H1 (cell line): ENCODE measurements at regions not wholly inside any gene's neighbourhood (a gene's known extent, or its start where the extent isn't known, plus 50 kb on each side); places are given as distances from the start of the nearest gene placed in this dataset.

ENCODE experiments used
- CTCF ChIA-PET: fragments of 300-600 bp; sonication (Branson Sonifier 250); formaldehyde crosslinking; loops from one replicate; lab custom pipeline; 2021; ENCODE audit not compliant: partially characterized antibody; lab: Charles Lee
- POLR2A ChIA-PET: fragments of 300-600 bp; sonication (Branson Sonifier 250); formaldehyde crosslinking; loops from one replicate; lab custom pipeline; 2021; ENCODE audit warnings: inconsistent platforms; ENCODE audit not compliant: partially characterized antibody; lab: Charles Lee
- DNase-seq, 2 experiments: peaks; one replicate each; pipeline versions ENCODE4 v3.0.0 to v3.0.0-alpha.2; 2010 to 2022; ENCODE audit warnings: low spot score in 2 of 2, low read depth in 1 of 2, mixed read lengths in 1 of 2
- FAIRE-seq: peaks from 2 replicates; lab custom pipeline; 2011; peaks lifted over from hg19 to GRCh38; lab: Jason Lieb, UNC
- H2AFZ ChIP-seq: 2 replicates; pipeline ENCODE4 v1.8.1; 2012; ENCODE audit warnings: low read length, inconsistent platforms
- H2AK5ac ChIP-seq: 2 replicates; pipeline ENCODE4 v1.6.1; 2013; ENCODE audit warnings: low read depth, low read length
- H2BK120ac ChIP-seq: replicated peaks from 2 replicates; pipeline ENCODE3; 2013; ENCODE audit warnings: low read depth, low read length, inconsistent platforms
- H2BK12ac ChIP-seq: 2 replicates; pipeline ENCODE4 v1.6.1; 2013; ENCODE audit warnings: low read depth, low read length
- H2BK15ac ChIP-seq: 2 replicates; pipeline ENCODE4 v1.6.1; 2013; ENCODE audit warnings: low read length
- H2BK20ac ChIP-seq: 2 replicates; pipeline ENCODE4 v1.6.1; 2013; ENCODE audit warnings: low read length
- H2BK5ac ChIP-seq: 2 replicates; pipeline ENCODE4 v1.6.1; 2013; ENCODE audit warnings: low read depth, low read length
- H3K14ac ChIP-seq: 2 replicates; pipeline ENCODE4 v1.6.1; 2013; ENCODE audit warnings: inconsistent platforms; ENCODE audit not compliant: insufficient read length
- H3K18ac ChIP-seq: 2 replicates; pipeline ENCODE4 v1.6.1; 2013; ENCODE audit warnings: low read length; ENCODE audit errors: extremely low read depth
- H3K23ac ChIP-seq: 2 replicates; pipeline ENCODE4 v1.6.1; 2013; ENCODE audit warnings: inconsistent platforms; ENCODE audit not compliant: insufficient read length
- H3K23me2 ChIP-seq: 2 replicates; pipeline ENCODE4 v1.6.1; 2013; ENCODE audit warnings: low read depth, low read length
- H3K27ac ChIP-seq: 2 replicates; pipeline ENCODE4 v1.6.1; 2011; ENCODE audit warnings: low read depth, low read length, inconsistent platforms
- H3K27me3 ChIP-seq, 4 experiments: replicated peaks in 1 of 4; 1 replicate in 1 of 4; 2 replicates in 3 of 4; pipeline versions ENCODE4 v1.6.1 to v1.8.1; 2011 to 2013; ENCODE audit warnings: low read length in 3 of 4, mild to moderate bottlenecking in 3 of 4, inconsistent platforms in 2 of 4, mixed read lengths in 2 of 4, moderate library complexity in 1 of 4; ENCODE audit not compliant: control insufficient read depth in 3 of 4, insufficient read depth in 3 of 4; ENCODE audit errors: extremely low read depth in 1 of 4
- H3K36me3 ChIP-seq, 4 experiments: 2 replicates each; pipeline versions ENCODE4 v1.6.1 to v1.8.1; 2011 to 2013; ENCODE audit warnings: mild to moderate bottlenecking in 4 of 4, low read length in 3 of 4, moderate library complexity in 2 of 4, control low read depth in 1 of 4, inconsistent platforms in 1 of 4; ENCODE audit not compliant: insufficient read depth in 4 of 4, control insufficient read depth in 2 of 4
- H3K4ac ChIP-seq: replicated peaks from 2 replicates; pipeline ENCODE3; 2013; ENCODE audit warnings: low read length, low read depth, mixed read lengths, inconsistent platforms; ENCODE audit not compliant: insufficient read length
- H3K4me1 ChIP-seq, 4 experiments: replicated peaks in 1 of 4; 1 replicate in 1 of 4; 2 replicates in 3 of 4; pipeline versions ENCODE4 v1.6.1 to v1.8.1; 2011 to 2013; ENCODE audit warnings: low read length in 3 of 4, inconsistent platforms in 2 of 4, mixed read lengths in 1 of 4; ENCODE audit not compliant: insufficient read depth in 4 of 4, control insufficient read depth in 3 of 4
- H3K4me2 ChIP-seq, 2 experiments: 2 replicates each; pipeline versions ENCODE4 v1.6.1 to v1.8.1; 2011 to 2013; ENCODE audit warnings: low read depth in 2 of 2, low read length in 2 of 2, control low read depth in 1 of 2, inconsistent platforms in 1 of 2, mild to moderate bottlenecking in 1 of 2; ENCODE audit not compliant: insufficient read depth in 1 of 2
- H3K4me3 ChIP-seq, 4 experiments: fragments of 200-600, 300-600 bp in 1 of 4; sonication (generic), shearing (Covaris generic), sonication (Bioruptor Twin) in 1 of 4; 2 replicates each; pipeline versions ENCODE4 v1.5.1 to v1.8.1; 2011 to 2016; ENCODE audit warnings: low read length in 4 of 4, low read depth in 3 of 4, control low read depth in 2 of 4, inconsistent platforms in 2 of 4, mild to moderate bottlenecking in 2 of 4, mixed read lengths in 1 of 4, moderate library complexity in 1 of 4; ENCODE audit not compliant: insufficient read depth in 2 of 4; ENCODE audit errors: extremely low read depth in 1 of 4
- H3K56ac ChIP-seq: replicated peaks from 2 replicates; pipeline ENCODE3; 2013; ENCODE audit warnings: low read depth, mild to moderate bottlenecking, mixed read lengths, low read length, inconsistent platforms; ENCODE audit not compliant: insufficient read length
- H3K79me1 ChIP-seq: 2 replicates; pipeline ENCODE4 v1.6.1; 2013; ENCODE audit warnings: low read depth, low read length, control low read depth
- H3K79me2 ChIP-seq, 2 experiments: 2 replicates each; pipeline versions ENCODE4 v1.6.1 to v1.8.1; 2012 to 2013; ENCODE audit warnings: low read length in 2 of 2, mild to moderate bottlenecking in 2 of 2, inconsistent platforms in 1 of 2; ENCODE audit not compliant: insufficient read depth in 2 of 2, control insufficient read depth in 1 of 2
- H3K9ac ChIP-seq, 4 experiments: replicated peaks in 1 of 4; 1 replicate in 1 of 4; 2 replicates in 3 of 4; pipeline versions ENCODE4 v1.6.1 to v1.8.1; 2011 to 2013; ENCODE audit warnings: low read depth in 3 of 4, low read length in 3 of 4, control low read depth in 2 of 4, mild to moderate bottlenecking in 2 of 4, moderate library complexity in 2 of 4, inconsistent platforms in 1 of 4; ENCODE audit errors: extremely low read depth in 1 of 4
- H3K9me3 ChIP-seq, 2 experiments: 2 replicates each; pipeline versions ENCODE4 v1.6.1 to v1.8.1; 2012 to 2013; ENCODE audit warnings: mild to moderate bottlenecking in 2 of 2, moderate library complexity in 2 of 2, control low read depth in 1 of 2, inconsistent platforms in 1 of 2, low read depth in 1 of 2, low read length in 1 of 2, mixed read lengths in 1 of 2; ENCODE audit not compliant: insufficient read depth in 2 of 2
- H4K20me1 ChIP-seq, 2 experiments: replicated peaks in 1 of 2; 2 replicates each; pipeline versions ENCODE3 to v1.8.1; 2011 to 2013; ENCODE audit warnings: inconsistent platforms in 2 of 2, low read length in 2 of 2, mild to moderate bottlenecking in 1 of 2; ENCODE audit not compliant: insufficient read depth in 2 of 2, control insufficient read depth in 1 of 2
- H4K5ac ChIP-seq: 2 replicates; pipeline ENCODE4 v1.6.1; 2013; ENCODE audit warnings: low read length, low read depth, mixed read lengths, inconsistent platforms; ENCODE audit not compliant: insufficient read length
- H4K8ac ChIP-seq: 2 replicates; pipeline ENCODE4 v1.8.0; 2013; ENCODE audit warnings: mild to moderate bottlenecking, moderate library complexity, low read length, inconsistent platforms; ENCODE audit not compliant: insufficient read depth; ENCODE audit errors: extremely low read depth
- H4K91ac ChIP-seq: replicated peaks from 2 replicates; pipeline ENCODE3; 2013; ENCODE audit warnings: low read length, mixed read lengths, inconsistent platforms; ENCODE audit not compliant: insufficient read length
- CBX8 ChIP-seq: fragments of 300-800, 300-1000 bp; sonication (generic); IDR thresholded peaks from 2 replicates; pipeline ENCODE4 v1.7.1; 2016; ENCODE audit warnings: low read depth, low read length, borderline replicate concordance
- GABPA ChIP-seq: IDR thresholded peaks from 2 replicates; pipeline ENCODE4 v1.6.1; 2011; ENCODE audit warnings: mild to moderate bottlenecking, low read length, moderate library complexity, borderline replicate concordance; ENCODE audit not compliant: insufficient read depth
- KDM5A ChIP-seq: fragments of 200-600 bp; IDR thresholded peaks from 2 replicates; pipeline ENCODE4 v1.7.1; 2012; ENCODE audit warnings: mild to moderate bottlenecking, low read length, inconsistent platforms, mixed read lengths
- SUZ12 ChIP-seq: fragments of 200-600 bp; sonication (generic); IDR thresholded peaks from 2 replicates; pipeline ENCODE4 v1.6.1; 2012; ENCODE audit warnings: mild to moderate bottlenecking, inconsistent platforms, low read length, moderate library complexity, mixed read lengths
- WGBS, 2 experiments: shearing (Covaris generic) in 1 of 2; methylation state at CpG; one replicate each; pipeline versions ENCODE4 v1.1.6 to v1.1.7; 2013 to 2015; ENCODE audit warnings: low lambda C conversion rate in 2 of 2, mixed read lengths in 2 of 2, inconsistent platforms in 1 of 2, low coverage in 1 of 2, missing lambda C conversion rate in 1 of 2; ENCODE audit not compliant: insufficient replicate concordance in 2 of 2, insufficient coverage in 1 of 2, insufficient read length in 1 of 2; ENCODE audit errors: extremely low coverage in 1 of 2, missing lambda C conversion rate in 1 of 2; 5-methylcytosine and 5-hydroxymethylcytosine counted together

- FAIRE-seq (no peak), DNase-seq (no peak)
- Histone ChIP-seq H3K14ac (no peak overlapping the region), H2BK5ac (peak overlapping the region; percentile 71; the same call in 1 of the 2 replicates), H3K23me2 (no peaks in the 10 kb centered on the region), H2BK12ac (peak overlapping the region; percentile 85; the same call in 1 of the 2 replicates), H4K91ac (peak overlapping the region; percentile 50), H3K4me1 (peaks cover 2 to 12% (median 9%) of the 10 kb centered on the region in 4 experiments; a peak in 5 of 7 replicates), H3K79me2 (no peaks in the 10 kb centered on the region), H2BK120ac (no peak overlapping the region), H2AK5ac (no peak overlapping the region), H2AFZ (peak overlapping the region; percentile 61; the same call in 1 of the 2 replicates), H3K9ac (no peak overlapping the region), H3K4ac (no peak overlapping the region), H3K27ac (no peak overlapping the region), H3K36me3 (no peaks in the 10 kb centered on the region), H3K56ac (no peak overlapping the region), H2BK20ac (peak overlapping the region; percentile 94; the same call in 1 of the 2 replicates), H4K8ac (no peak overlapping the region), H3K79me1 (no peaks in the 10 kb centered on the region), H4K5ac (no peak overlapping the region), H3K4me2 (0 out of 4 replicates have a peak overlapping the region, but pooled peaks of 1 of the 2 experiments have one; percentile 12), H3K18ac (peak overlapping the region; percentile 63; the same call in 1 of the 2 replicates), H3K23ac (no peak overlapping the region), H3K4me3 (no peak overlapping the region), H3K9me3 (no peaks in the 10 kb centered on the region), H3K27me3 (no peaks in the 10 kb centered on the region), H4K20me1 (no peaks in the 10 kb centered on the region), H2BK15ac (no peak overlapping the region)
- TF ChIP-seq KDM5A (no peak), GABPA (no peak), SUZ12 (no peak), CBX8 (no peak)
- ChIA-PET POLR2A (no interaction called here), CTCF (interaction anchor here (1.1 to 1.4 kb wide), 3 partner anchors 16 to 289 kb away, joined by 3 to 4 read pairs (median 3); no protein-coding TSS in a partner anchor)
- WGBS, 2 experiments = 81% methylated on average over 5 of the region's 5 CpGs; no CpG with 5 or more reads in 1 of the 2 experiments
Observed at GRCh38 chr4:17033768-17034181, 135.3 kb upstream of the LDB2 start.
